K562 (cell line): ENCODE measurements at regions not wholly inside any gene's neighbourhood (a gene's known extent, or its start where the extent isn't known, plus 50 kb on each side); places are given as distances from the start of the nearest gene placed in this dataset.

Experiments
- ATAC-seq: fragments of 200-7000 bp; cut with Tn5 transposase; 3 replicates; pipeline ENCODE4 v1.9.1; 2020; ENCODE audit warnings: moderate library complexity
- BruUV-seq: library from RNA; stranded (reverse); fragments of 400-500 nt; replicated peaks from 2 replicates; lab custom pipeline; 2021; lab: Mats Ljungman, UMichigan
- CTCF ChIA-PET: fragments of 300-600 bp; formaldehyde crosslinking; extraction: SDS; loops from one replicate; lab custom pipeline; 2021; ENCODE audit warnings: low intra/inter-chr PET ratio; lab: Yijun Ruan, JAX
- POLR2A ChIA-PET: fragments of 300-600, 350-650 bp; sonication (Branson Sonifier 250); formaldehyde crosslinking; extraction: SDS; loops from one replicate; lab custom pipeline; 2021; ENCODE audit warnings: antibody characterized with exemption, inconsistent platforms; lab: Yijun Ruan, JAX
- DNase-seq, 4 experiments: peaks; one replicate each; pipeline versions ENCODE4 v3.0.0 to v3.0.0-alpha.2; 2011 to 2018; ENCODE audit warnings: low spot score in 3 of 4, mixed read lengths in 3 of 4; ENCODE audit errors: extremely low read depth in 1 of 4
- FAIRE-seq: peaks from 2 replicates; lab custom pipeline; 2011; peaks lifted over from hg19 to GRCh38; lab: Jason Lieb, UNC
- H2AFZ ChIP-seq: 2 replicates; pipeline ENCODE4 v1.6.0; 2011; ENCODE audit warnings: low read depth, low read length, control low read depth, inconsistent platforms
- H3K27ac ChIP-seq: fragments of 200-600 bp; 3 replicates; pipeline ENCODE4 v1.8.0; 2011; ENCODE audit warnings: low read depth, mild to moderate bottlenecking, control low read depth, inconsistent platforms, low read length, moderate library complexity, mixed read lengths; ENCODE audit errors: extremely low read depth
- H3K27me3 ChIP-seq, 2 experiments: fragments of 300-600 bp in 1 of 2; 2 replicates in 1 of 2; 3 replicates in 1 of 2; pipeline versions ENCODE4 v1.6.0 to v1.8.0; 2011; ENCODE audit warnings: inconsistent platforms in 2 of 2, low read length in 2 of 2, mild to moderate bottlenecking in 1 of 2, mixed read lengths in 1 of 2, moderate library complexity in 1 of 2; ENCODE audit not compliant: control insufficient read depth in 2 of 2, insufficient read depth in 2 of 2
- H3K36me3 ChIP-seq: fragments of 300-600 bp; 3 replicates; pipeline ENCODE4 v1.8.0; 2011; ENCODE audit warnings: mild to moderate bottlenecking, low read length, inconsistent platforms; ENCODE audit not compliant: control insufficient read depth, insufficient read depth
- H3K4me1 ChIP-seq, 2 experiments: fragments of 200-600 bp in 1 of 2; replicated peaks in 1 of 2; 2 replicates in 1 of 2; 3 replicates in 1 of 2; pipeline versions ENCODE4 v1.5.1 to v1.8.0; 2011; ENCODE audit warnings: inconsistent platforms in 2 of 2, low read length in 2 of 2, mild to moderate bottlenecking in 1 of 2, mixed read lengths in 1 of 2, moderate library complexity in 1 of 2; ENCODE audit not compliant: control insufficient read depth in 2 of 2, insufficient read depth in 2 of 2
- H3K4me2 ChIP-seq: 2 replicates; pipeline ENCODE4 v1.6.1; 2011; ENCODE audit warnings: low read length, control low read depth, inconsistent platforms, mixed read lengths; ENCODE audit not compliant: insufficient read depth
- H3K4me3 ChIP-seq: fragments of 200-600 bp; sonication (generic), shearing (Covaris generic); 2 replicates; pipeline ENCODE4 v1.5.1; 2016; ENCODE audit warnings: control low read depth, inconsistent platforms
- H3K79me2 ChIP-seq: fragments of 200-600 bp; 3 replicates; pipeline ENCODE4 v1.8.0; 2011; ENCODE audit warnings: low read length, inconsistent platforms; ENCODE audit not compliant: control insufficient read depth, insufficient read depth
- H3K9ac ChIP-seq, 2 experiments: 2 replicates each; pipeline versions ENCODE4 v1.6.0 to v1.6.1; 2011; ENCODE audit warnings: low read depth in 2 of 2, low read length in 2 of 2, control low read depth in 1 of 2, inconsistent platforms in 1 of 2, mild to moderate bottlenecking in 1 of 2, mixed read lengths in 1 of 2; ENCODE audit not compliant: insufficient read depth in 1 of 2
- H3K9me1 ChIP-seq: one replicate; pipeline ENCODE4 v1.6.0; 2011; ENCODE audit warnings: inconsistent platforms, mild to moderate bottlenecking, low read length, moderate library complexity; ENCODE audit not compliant: control insufficient read depth, insufficient read depth
- H3K9me3 ChIP-seq: replicated peaks from 2 replicates; pipeline ENCODE4 v1.5.1; 2011; ENCODE audit warnings: low read depth, low read length, inconsistent platforms; ENCODE audit not compliant: control insufficient read depth, insufficient read depth
- H4K20me1 ChIP-seq: replicated peaks from 2 replicates; pipeline ENCODE4 v1.6.1; 2011; ENCODE audit warnings: low read length, inconsistent platforms, mixed read lengths; ENCODE audit not compliant: control insufficient read depth, insufficient read depth
- CBX8 ChIP-seq: fragments of 200-600 bp; sonication (generic); IDR thresholded peaks from 2 replicates; pipeline ENCODE4 v1.6.1; 2012; ENCODE audit warnings: borderline replicate concordance, mixed run types, low read depth, mild to moderate bottlenecking, moderate library complexity, mixed read lengths, low read length, control low read depth, inconsistent platforms; ENCODE audit not compliant: poor library complexity, severe bottlenecking; ENCODE audit errors: extremely low read depth
- EZH2 ChIP-seq: IDR thresholded peaks from 2 replicates; pipeline ENCODE4 v1.6.1; 2012; ENCODE audit warnings: low read depth, mild to moderate bottlenecking, inconsistent platforms, low read length, borderline replicate concordance
- NR2C1 ChIP-seq, 2 experiments: fragments of 450-650 bp; IDR thresholded peaks; 2 replicates each; pipeline ENCODE4 v1.6.1; 2017; ENCODE audit warnings: mild to moderate bottlenecking in 2 of 2, antibody characterized with exemption in 1 of 2, inconsistent platforms in 1 of 2, missing compliant biosample characterization in 1 of 2, missing genetic modification characterization in 1 of 2
- ZNF395 ChIP-seq: fragments of 200-800 bp; sonication (Bioruptor generic); IDR thresholded peaks from 2 replicates; pipeline ENCODE4 v1.6.1; 2017; ENCODE audit warnings: missing genetic modification characterization, missing compliant biosample characterization
- ZNF586 ChIP-seq: fragments of 450-650 bp; formaldehyde crosslinking; conservative IDR thresholded peaks from 2 replicates; pipeline ENCODE4 v1.4.0; 2020; ENCODE audit warnings: mild to moderate bottlenecking, moderate library complexity
- WGBS: fragments of 100-300 bp; shearing (Covaris generic); methylation state at CpG from one replicate; pipeline ENCODE4 v1.1.6; 2016; ENCODE audit warnings: low coverage, mixed read lengths; ENCODE audit not compliant: insufficient coverage; ENCODE audit errors: missing lambda C conversion rate; 5-methylcytosine and 5-hydroxymethylcytosine counted together
- in situ Hi-C: fragments of 300-500 bp; cut with MboI; formaldehyde crosslinking; loops from 4 replicates; pipeline ENCODE4 v1.15.0; 2018; ENCODE audit warnings: inconsistent platforms, mixed read lengths
- intact Hi-C: fragments of 100-400 bp; cut with micrococcal nuclease; formaldehyde crosslinking; loops from 2 replicates; pipeline ENCODE4 v1.14.2; 2022
- TF ChIP-seq, protein P1 (sequence below): IDR thresholded peaks from 3 replicates; pipeline ENCODE4 v1.6.1; 2011; ENCODE audit warnings: borderline replicate concordance, mild to moderate bottlenecking, moderate library complexity; ENCODE audit not compliant: insufficient read length; ENCODE audit errors: extremely low read depth
- TF ChIP-seq, protein P2 (sequence below): fragments of 450-650 bp; IDR thresholded peaks from 2 replicates; pipeline ENCODE4 v1.6.1; 2018; ENCODE audit warnings: mild to moderate bottlenecking, low read depth; ENCODE audit not compliant: partially characterized antibody

DNA sequence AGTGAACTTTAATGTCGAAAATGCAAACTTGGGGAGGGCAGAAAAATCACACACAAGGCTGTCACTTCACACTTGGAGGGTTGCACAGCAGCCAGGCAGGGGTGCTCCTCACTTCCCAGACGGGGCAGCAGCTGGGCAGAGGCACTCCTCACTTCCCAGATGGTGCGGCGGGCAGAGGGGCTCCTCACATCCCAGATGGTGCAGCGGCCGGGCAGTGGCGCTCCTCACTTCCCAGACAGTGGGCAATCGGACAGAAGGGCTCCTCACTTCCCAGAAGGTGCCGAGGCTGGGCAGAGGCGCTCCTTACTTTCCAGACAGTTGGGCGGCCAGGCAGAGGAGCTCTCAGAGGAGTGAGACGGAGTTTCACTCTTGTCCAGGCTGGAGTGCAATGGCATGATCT is 90.6 kb downstream of the HMGB3 start:
- FAIRE-seq (no peak), DNase-seq (no peak), ATAC-seq (no peak)
- Histone ChIP-seq H4K20me1 (no peaks in the 10 kb centered on the region), H3K36me3 (no peaks in the 10 kb centered on the region), H3K9ac (no peak overlapping the region), H2AFZ (no peak overlapping the region), H3K27ac (no peak overlapping the region), H3K9me1 (no peaks in the 10 kb centered on the region), H3K4me3 (no peak overlapping the region), H3K79me2 (no peaks in the 10 kb centered on the region), H3K9me3 (no peaks in the 10 kb centered on the region), H3K4me1 (no peaks in the 10 kb centered on the region), H3K4me2 (no peak overlapping the region), H3K27me3 (no peaks in the 10 kb centered on the region; a peak in 1 of 5 replicates)
- WGBS: 13% methylated on average over 11 of the region's 12 CpGs
- intact Hi-C loops: no loop called here
- ChIA-PET POLR2A (no interaction called here), CTCF (no interaction called here)
- in situ Hi-C loops: no loop called here
- no TSS peak for BruUV-seq
- TF ChIP-seq ZNF395 (CRISPR knock-in tag): no peak
- TF ChIP-seq, protein P1, sequence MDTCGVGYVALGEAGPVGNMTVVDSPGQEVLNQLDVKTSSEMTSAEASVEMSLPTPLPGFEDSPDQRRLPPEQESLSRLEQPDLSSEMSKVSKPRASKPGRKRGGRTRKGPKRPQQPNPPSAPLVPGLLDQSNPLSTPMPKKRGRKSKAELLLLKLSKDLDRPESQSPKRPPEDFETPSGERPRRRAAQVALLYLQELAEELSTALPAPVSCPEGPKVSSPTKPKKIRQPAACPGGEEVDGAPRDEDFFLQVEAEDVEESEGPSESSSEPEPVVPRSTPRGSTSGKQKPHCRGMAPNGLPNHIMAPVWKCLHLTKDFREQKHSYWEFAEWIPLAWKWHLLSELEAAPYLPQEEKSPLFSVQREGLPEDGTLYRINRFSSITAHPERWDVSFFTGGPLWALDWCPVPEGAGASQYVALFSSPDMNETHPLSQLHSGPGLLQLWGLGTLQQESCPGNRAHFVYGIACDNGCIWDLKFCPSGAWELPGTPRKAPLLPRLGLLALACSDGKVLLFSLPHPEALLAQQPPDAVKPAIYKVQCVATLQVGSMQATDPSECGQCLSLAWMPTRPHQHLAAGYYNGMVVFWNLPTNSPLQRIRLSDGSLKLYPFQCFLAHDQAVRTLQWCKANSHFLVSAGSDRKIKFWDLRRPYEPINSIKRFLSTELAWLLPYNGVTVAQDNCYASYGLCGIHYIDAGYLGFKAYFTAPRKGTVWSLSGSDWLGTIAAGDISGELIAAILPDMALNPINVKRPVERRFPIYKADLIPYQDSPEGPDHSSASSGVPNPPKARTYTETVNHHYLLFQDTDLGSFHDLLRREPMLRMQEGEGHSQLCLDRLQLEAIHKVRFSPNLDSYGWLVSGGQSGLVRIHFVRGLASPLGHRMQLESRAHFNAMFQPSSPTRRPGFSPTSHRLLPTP: no peak
- no peak for TF ChIP-seq ZNF586 (CRISPR knock-in tag)
- no peak for TF ChIP-seq NR2C1 (IDR thresholded peaks at IDR 0.05)
- TF ChIP-seq NR2C1 (tag; IDR thresholded peaks at IDR 0.05): no peak
- TF ChIP-seq, protein P2, sequence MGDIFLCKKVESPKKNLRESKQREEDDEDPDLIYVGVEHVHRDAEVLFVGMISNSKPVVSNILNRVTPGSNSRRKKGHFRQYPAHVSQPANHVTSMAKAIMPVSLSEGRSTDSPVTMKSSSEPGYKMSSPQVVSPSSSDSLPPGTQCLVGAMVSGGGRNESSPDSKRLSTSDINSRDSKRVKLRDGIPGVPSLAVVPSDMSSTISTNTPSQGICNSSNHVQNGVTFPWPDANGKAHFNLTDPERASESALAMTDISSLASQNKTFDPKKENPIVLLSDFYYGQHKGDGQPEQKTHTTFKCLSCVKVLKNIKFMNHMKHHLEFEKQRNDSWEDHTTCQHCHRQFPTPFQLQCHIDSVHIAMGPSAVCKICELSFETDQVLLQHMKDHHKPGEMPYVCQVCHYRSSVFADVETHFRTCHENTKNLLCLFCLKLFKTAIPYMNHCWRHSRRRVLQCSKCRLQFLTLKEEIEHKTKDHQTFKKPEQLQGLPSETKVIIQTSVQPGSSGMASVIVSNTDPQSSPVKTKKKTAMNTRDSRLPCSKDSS: no peak
- no peak for TF ChIP-seq CBX8
- no peak for TF ChIP-seq EZH2
